KOPT-K1 (cell line): ENCODE measurements at regions not wholly inside any gene's neighbourhood (a gene's known extent, or its start where the extent isn't known, plus 50 kb on each side); places are given as distances from the start of the nearest gene placed in this dataset.

ENCODE experiments used
- H3K27ac ChIP-seq: fragments of 200-600 bp; sonication (generic); 2 replicates; pipeline ENCODE4 v1.5.1; 2016; ENCODE audit warnings: antibody characterized with exemption, mild to moderate bottlenecking, low read depth, low read length; ENCODE audit not compliant: poor library complexity, severe bottlenecking
- H3K36me3 ChIP-seq: fragments of 200-600 bp; sonication (generic); 2 replicates; pipeline ENCODE4 v1.5.1; 2017; ENCODE audit warnings: antibody characterized with exemption, mild to moderate bottlenecking, low read length, moderate library complexity; ENCODE audit not compliant: insufficient read depth
- H3K9me3 ChIP-seq: fragments of 200-600 bp; sonication (generic); 2 replicates; pipeline ENCODE4 v1.5.1; 2017; ENCODE audit warnings: antibody characterized with exemption, low read length, mild to moderate bottlenecking; ENCODE audit not compliant: insufficient read depth, poor library complexity, severe bottlenecking

DNA sequence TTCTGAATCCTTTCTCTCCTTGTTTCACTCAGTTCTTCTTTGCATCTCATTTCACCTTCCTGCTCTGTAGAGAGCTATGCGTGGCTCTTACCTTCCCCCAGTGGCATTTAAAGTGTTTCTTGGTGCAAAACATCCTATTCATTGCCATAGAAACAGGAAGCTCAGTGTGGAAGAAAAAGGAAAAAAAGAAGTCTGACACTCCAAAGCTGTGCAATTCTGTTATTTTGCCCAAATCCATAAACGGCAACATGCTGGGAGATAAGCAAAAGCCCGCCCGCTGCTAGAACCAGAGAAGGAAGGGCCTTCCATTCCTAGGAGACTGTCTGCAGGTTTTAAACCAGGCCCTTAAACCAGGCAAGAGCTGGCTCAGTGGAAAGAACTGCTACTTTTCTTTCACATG, 247.1 kb downstream of the HIVEP2 start:
- H3K9me3 ChIP-seq, result no peaks in the 10 kb centered on the region
- H3K27ac ChIP-seq, result no peak overlapping the region
- no peaks in the 10 kb centered on the region for H3K36me3 ChIP-seq

DNA sequence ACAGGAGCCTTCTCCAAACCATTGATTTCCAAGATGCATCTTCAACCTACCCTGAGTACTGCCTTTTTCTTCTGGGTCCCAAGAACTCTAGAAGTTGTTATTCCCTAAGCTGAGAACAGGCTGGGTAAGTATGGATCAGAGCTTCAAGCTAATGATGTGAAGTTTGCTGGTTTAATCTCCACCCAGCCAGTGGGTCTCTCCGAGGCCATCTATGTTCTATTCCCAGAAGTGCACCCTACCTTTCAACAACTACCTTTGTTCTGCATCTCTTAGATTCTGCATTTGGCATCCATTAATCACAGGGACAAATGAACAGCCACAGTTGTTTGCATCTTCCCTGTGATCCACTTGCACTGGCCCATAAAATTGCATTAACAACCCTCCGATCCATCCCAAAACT, 246.2 kb downstream of the HIVEP2 start:
- Histone ChIP-seq H3K36me3 (no peaks in the 10 kb centered on the region), H3K27ac (no peak overlapping the region)

DNA sequence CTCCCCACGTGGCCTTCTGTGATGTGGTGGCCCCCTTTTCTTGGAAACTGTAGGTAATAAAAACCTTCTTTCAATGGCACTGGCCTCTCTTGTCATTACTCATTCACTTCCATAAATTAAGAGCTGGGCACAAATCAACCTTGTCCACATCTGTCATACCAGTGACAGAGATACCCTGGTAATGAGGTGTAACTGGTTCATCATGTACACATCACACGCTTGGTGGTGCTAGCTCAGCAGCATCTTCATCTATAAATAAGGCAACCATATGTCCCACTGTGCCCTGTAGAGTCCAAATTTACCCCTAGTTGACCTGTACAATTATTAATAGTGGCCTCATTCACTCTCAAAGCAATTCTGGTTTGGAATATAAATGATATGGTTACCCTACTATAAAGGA, 245.6 kb downstream of the HIVEP2 start:
- Histone ChIP-seq H3K27ac (no peak overlapping the region), H3K36me3 (no peaks in the 10 kb centered on the region), H3K9me3 (no peaks in the 10 kb centered on the region)

More for the DNA sequence above, 246.2 kb downstream of the HIVEP2 start:
- H3K9me3 ChIP-seq, result no peaks in the 10 kb centered on the region

DNA sequence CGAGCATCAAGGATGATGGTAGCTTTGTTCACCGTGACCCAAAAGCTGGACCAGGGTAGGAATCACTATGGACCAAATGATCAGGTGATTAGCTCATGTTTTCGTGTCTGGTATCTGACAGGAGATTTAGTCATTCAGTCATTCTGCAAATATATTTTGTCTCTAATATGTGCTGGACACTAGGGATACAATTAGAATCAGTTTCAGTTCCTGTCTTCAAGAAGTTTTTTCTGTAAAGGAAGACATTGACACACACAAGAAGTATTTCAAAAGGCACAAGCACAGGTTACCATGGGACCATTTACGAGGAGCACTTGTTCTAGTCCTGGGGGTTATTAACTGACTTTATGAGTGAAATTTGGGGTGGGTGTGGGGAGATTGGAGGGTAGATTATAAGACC, 244.9 kb downstream of the HIVEP2 start:
- Histone ChIP-seq H3K27ac (no peak overlapping the region), H3K36me3 (no peaks in the 10 kb centered on the region), H3K9me3 (no peaks in the 10 kb centered on the region)

DNA sequence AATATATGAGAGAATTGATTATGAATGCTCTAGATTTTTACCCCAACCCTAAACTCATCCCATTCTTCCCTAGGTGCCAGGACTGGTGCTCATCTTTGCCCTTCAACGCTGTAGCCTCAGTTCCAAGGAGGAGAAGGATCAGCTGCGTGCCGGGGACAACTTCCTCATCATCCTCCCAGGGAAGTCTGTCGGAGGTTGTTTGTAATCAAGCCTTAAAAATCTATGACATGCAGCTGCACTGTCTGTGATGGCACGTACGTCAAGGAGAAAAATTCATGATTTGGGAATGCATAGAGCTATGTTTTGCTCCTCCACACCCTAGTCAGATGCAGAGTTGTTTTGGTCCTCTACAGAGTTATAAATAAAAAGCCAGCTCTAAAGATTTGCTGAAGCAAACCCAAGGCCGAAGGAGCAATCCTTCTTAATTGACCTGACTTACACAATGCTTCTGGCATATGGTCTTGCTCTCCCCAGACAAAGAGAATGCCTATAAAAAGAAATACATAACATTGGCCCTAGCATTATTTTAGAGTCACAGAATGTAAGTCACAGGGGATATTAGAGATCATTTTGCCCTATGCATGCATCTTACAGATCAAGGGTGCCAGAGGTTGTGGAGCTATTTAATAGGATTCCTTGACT, 244.2 kb downstream of the HIVEP2 start:
- H3K36me3 ChIP-seq, result no peaks in the 10 kb centered on the region

More for the DNA sequence above, 244.2 kb downstream of the HIVEP2 start:
- H3K9me3 ChIP-seq, result no peaks in the 10 kb centered on the region
- H3K27ac ChIP-seq, result no peak overlapping the region
